Tibial nerve (tissue), 4 donors: ENCODE measurements at regions not wholly inside any gene's neighbourhood (a gene's known extent, or its start where the extent isn't known, plus 50 kb on each side); places are given as distances from the start of the nearest gene placed in this dataset.

Source experiments
- EP300 ChIP-seq, 2 donors: sonication (generic); formaldehyde crosslinking; IDR thresholded peaks; one replicate each; pipeline ENCODE4 v1.6.1; 2017; ENCODE audit warnings: antibody characterized with exemption in 2 of 2, mild to moderate bottlenecking in 1 of 2
- TF ChIP-seq, protein P1 (sequence below), 5 experiments: fragments of 200-600 bp in 3 of 5; fragments of 450-650 bp in 2 of 5; sonication (generic) in 3 of 5; IDR thresholded peaks; one replicate each; pipeline ENCODE4 v1.5.1; 2016 to 2019; ENCODE audit warnings: antibody characterized with exemption in 5 of 5, mild to moderate bottlenecking in 3 of 5, moderate library complexity in 2 of 5

DNA sequence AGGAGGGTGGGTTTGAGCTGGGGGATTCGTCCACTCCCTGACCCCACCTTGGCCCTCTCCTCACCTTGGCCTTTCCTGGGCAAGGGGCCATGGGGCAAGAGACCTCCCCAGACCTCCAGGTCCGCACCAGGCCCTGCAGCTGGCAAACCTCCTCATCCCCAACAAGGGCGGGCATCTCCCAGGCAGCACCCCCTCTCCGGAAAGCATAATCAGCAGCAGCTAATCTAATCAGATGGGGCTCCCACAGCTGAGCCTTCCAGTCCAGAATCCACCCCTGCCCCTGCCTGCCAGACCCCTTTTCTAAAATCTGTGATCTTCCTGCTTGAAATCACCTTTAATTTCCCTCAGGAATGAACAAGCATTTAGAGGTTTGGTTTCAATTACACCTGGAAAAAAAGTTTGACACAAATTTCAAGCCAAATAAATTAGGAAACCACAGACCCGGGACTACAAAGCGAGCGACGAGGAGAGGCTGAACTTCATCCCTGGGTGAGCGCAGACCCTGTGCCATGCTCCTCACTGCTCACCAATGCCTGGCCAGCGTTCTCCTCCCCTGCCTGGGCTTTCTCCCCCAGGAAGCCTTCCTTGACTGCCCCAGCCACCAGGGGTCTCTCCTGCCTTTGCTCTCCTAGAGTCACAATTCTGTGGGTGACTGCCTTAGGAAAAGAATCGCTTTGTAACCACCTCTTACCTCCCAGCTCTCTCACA lies 143.0 kb upstream of the MYCN start:
- TF ChIP-seq, protein P1, sequence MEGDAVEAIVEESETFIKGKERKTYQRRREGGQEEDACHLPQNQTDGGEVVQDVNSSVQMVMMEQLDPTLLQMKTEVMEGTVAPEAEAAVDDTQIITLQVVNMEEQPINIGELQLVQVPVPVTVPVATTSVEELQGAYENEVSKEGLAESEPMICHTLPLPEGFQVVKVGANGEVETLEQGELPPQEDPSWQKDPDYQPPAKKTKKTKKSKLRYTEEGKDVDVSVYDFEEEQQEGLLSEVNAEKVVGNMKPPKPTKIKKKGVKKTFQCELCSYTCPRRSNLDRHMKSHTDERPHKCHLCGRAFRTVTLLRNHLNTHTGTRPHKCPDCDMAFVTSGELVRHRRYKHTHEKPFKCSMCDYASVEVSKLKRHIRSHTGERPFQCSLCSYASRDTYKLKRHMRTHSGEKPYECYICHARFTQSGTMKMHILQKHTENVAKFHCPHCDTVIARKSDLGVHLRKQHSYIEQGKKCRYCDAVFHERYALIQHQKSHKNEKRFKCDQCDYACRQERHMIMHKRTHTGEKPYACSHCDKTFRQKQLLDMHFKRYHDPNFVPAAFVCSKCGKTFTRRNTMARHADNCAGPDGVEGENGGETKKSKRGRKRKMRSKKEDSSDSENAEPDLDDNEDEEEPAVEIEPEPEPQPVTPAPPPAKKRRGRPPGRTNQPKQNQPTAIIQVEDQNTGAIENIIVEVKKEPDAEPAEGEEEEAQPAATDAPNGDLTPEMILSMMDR (IDR thresholded peaks at IDR 0.05): no peak
- no peak for TF ChIP-seq EP300 (IDR thresholded peaks at IDR 0.05)
